ENCODE measurements at regions not wholly inside any gene's neighbourhood (a gene's known extent, or its start where the extent isn't known, plus 50 kb on each side); places are given as distances from the start of the nearest gene placed in this dataset.
"Not testable (repeated sequence)": the region's sequence is repeated elsewhere in the genome, so short reads cannot be mapped to it uniquely, and the experiment has no call there.

GRCh38 chrX:41009850-41010846 lies 75.1 kb upstream of the USP9X start:
- DNase-seq, result peak; percentile 46 to 52
- Mint-ChIP-seq H3K4me3 (peak overlapping the region; percentile 67 to 79), H3K36me3 (ENCODE audit: insufficient read depth in 2 of 2) (no peaks in the 10 kb centered on the region), H3K9me3 (no peaks in the 10 kb centered on the region), H3K4me1 (ENCODE audit: low read depth) (peaks cover 22% of the 10 kb centered on the region), H3K27ac (peak overlapping the region; percentile 72), H3K27me3 (ENCODE audit: low read depth) (peaks cover 46% of the 10 kb centered on the region)
- peak; percentile 70 to 85 for ATAC-seq (replicated peaks in 1 of 2)

DNA sequence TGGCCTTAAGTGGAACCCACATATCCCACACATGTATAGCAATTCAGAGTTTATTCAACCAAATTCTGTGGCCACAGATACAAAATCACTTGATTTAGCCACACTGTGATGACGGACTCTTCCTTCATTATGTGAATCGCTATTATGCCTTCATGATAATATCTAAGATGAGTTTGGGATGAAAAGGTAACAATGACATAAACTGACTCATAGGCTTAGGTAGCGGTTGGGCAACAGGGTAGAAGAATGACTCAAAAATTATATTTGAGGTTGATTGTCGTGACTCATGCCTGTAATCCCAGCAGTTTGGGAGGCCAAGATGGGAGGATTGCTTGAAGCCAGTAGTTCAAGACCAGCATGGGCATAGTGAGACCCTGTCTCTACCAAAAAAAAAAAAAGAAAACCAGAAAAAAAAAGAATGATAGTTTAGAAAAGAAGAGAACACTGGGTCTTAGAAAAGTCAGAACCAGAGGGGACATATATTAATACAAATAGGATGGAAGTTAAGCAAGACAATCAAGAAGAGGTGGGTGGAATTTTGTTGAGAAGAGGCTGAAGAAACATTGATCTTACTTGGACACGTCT lies 70.4 kb upstream of the USP9X start:
- peak overlapping the region; percentile 94 for H3K27ac Mint-ChIP-seq
- peaks cover 32% of the 10 kb centered on the region for H3K27me3 Mint-ChIP-seq (ENCODE audit: low read depth)
- ATAC-seq (replicated peaks in 1 of 2) (peak; percentile 76 to 82), DNase-seq (peak; percentile 16 to 35)
- H3K9me3 Mint-ChIP-seq, result no peaks in the 10 kb centered on the region
- H3K36me3 Mint-ChIP-seq (ENCODE audit: insufficient read depth in 2 of 2), result peaks cover 0 to 2% of the 10 kb centered on the region in 2 donors
- peaks cover 21% of the 10 kb centered on the region for H3K4me1 Mint-ChIP-seq (ENCODE audit: low read depth)
- H3K4me3 Mint-ChIP-seq, result peak overlapping the region in 1 of 2 donors; percentile 57

- H3K9me3 Mint-ChIP-seq; H3K4me3 Mint-ChIP-seq; H3K27ac Mint-ChIP-seq; H3K36me3 Mint-ChIP-seq (ENCODE audit: insufficient read depth in 2 of 2); ATAC-seq (replicated peaks in 1 of 2); DNase-seq: not testable (repeated sequence)
- Mint-ChIP-seq H3K4me1 (ENCODE audit: low read depth) (peaks cover 11% of the 10 kb centered on the region), H3K27me3 (ENCODE audit: low read depth) (peaks cover 15% of the 10 kb centered on the region)
Observed at GRCh38 chrX:41017785-41018184, 67.5 kb upstream of the USP9X start.

- H3K27me3 Mint-ChIP-seq (ENCODE audit: low read depth), result peaks cover 15% of the 10 kb centered on the region
Observed at GRCh38 chrX:41018391-41019040, 66.7 kb upstream of the USP9X start.

DNA sequence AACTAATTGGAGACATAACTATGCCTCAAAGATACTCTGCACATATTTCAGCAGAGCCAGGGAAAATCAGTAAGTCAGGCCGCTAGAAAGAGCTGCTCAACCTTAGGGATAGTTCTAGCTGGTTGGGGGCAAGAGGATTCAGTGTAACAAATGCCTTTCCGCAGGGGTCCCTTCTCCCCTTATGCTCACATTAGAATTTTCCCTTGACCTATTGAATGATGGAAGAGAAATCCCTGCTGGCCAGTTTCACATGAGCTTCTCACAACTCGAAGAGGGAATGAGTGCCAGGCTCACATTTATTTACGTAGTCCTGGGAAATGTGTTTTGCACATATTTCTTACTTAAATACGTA lies 66.2 kb upstream of the USP9X start:
- peaks cover 18% of the 10 kb centered on the region for H3K27me3 Mint-ChIP-seq (ENCODE audit: low read depth)
- no peak overlapping the region for H3K4me3 Mint-ChIP-seq
- no peak overlapping the region for H3K27ac Mint-ChIP-seq
- H3K9me3 Mint-ChIP-seq, result no peaks in the 10 kb centered on the region
- H3K4me1 Mint-ChIP-seq (ENCODE audit: low read depth), result peaks cover 11% of the 10 kb centered on the region
- no peak for DNase-seq
- H3K36me3 Mint-ChIP-seq (ENCODE audit: insufficient read depth in 2 of 2), result peaks cover under 1 to 2% of the 10 kb centered on the region in 2 donors
- ATAC-seq (replicated peaks in 1 of 2), result no peak

More at GRCh38 chrX:41018391-41019040, 66.7 kb upstream of the USP9X start:
- not testable (repeated sequence) for DNase-seq; H3K27ac Mint-ChIP-seq; ATAC-seq (replicated peaks in 1 of 2); H3K36me3 Mint-ChIP-seq (ENCODE audit: insufficient read depth in 2 of 2); H3K4me3 Mint-ChIP-seq; H3K9me3 Mint-ChIP-seq
- peaks cover 11% of the 10 kb centered on the region for H3K4me1 Mint-ChIP-seq (ENCODE audit: low read depth)

GRCh38 chrX:41022566-41022965 lies 62.7 kb upstream of the USP9X start:
- no peak for DNase-seq
- Mint-ChIP-seq H3K9me3 (no peaks in the 10 kb centered on the region), H3K4me1 (ENCODE audit: low read depth) (no peaks in the 10 kb centered on the region), H3K36me3 (ENCODE audit: insufficient read depth in 2 of 2) (peaks cover 0 to 1% of the 10 kb centered on the region in 2 donors), H3K4me3 (no peak overlapping the region), H3K27me3 (ENCODE audit: low read depth) (peaks cover 36% of the 10 kb centered on the region), H3K27ac (no peak overlapping the region)
- ATAC-seq (replicated peaks in 1 of 2), result no peak

- DNase-seq, result no peak
- Mint-ChIP-seq H3K4me1 (ENCODE audit: low read depth) (no peaks in the 10 kb centered on the region), H3K9me3 (no peaks in the 10 kb centered on the region), H3K36me3 (ENCODE audit: insufficient read depth in 2 of 2) (peaks cover 0 to 1% of the 10 kb centered on the region in 2 donors), H3K27ac (no peak overlapping the region), H3K4me3 (no peak overlapping the region), H3K27me3 (ENCODE audit: low read depth) (peaks cover 39% of the 10 kb centered on the region)
- no peak for ATAC-seq (replicated peaks in 1 of 2)
Observed at GRCh38 chrX:41023098-41023497, 62.1 kb upstream of the USP9X start.

DNA sequence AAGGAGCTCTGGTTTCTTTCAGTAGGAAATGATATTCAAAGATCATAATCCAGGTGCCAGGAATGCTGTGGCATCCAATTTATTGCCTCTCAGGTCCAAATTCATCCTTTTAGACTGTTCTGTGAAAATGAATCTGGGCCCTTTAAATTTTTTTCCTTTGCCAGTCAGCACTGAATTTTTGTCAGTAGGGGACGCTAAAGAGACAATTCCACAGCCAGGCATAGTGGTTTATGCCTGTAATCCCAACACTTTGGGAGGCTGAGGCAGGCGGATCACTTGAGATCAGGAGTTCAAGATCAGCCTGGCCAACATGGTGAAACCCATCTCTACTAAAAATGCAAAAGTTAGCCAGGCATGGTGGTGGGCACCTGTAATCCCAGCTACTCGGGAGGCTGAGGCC lies 60.9 kb upstream of the USP9X start:
- peaks cover 36% of the 10 kb centered on the region for H3K27me3 Mint-ChIP-seq (ENCODE audit: low read depth)
- not testable (repeated sequence) for DNase-seq; H3K4me1 Mint-ChIP-seq (ENCODE audit: low read depth); ATAC-seq (replicated peaks in 1 of 2); H3K4me3 Mint-ChIP-seq; H3K9me3 Mint-ChIP-seq; H3K27ac Mint-ChIP-seq; H3K36me3 Mint-ChIP-seq (ENCODE audit: insufficient read depth in 2 of 2)

DNA sequence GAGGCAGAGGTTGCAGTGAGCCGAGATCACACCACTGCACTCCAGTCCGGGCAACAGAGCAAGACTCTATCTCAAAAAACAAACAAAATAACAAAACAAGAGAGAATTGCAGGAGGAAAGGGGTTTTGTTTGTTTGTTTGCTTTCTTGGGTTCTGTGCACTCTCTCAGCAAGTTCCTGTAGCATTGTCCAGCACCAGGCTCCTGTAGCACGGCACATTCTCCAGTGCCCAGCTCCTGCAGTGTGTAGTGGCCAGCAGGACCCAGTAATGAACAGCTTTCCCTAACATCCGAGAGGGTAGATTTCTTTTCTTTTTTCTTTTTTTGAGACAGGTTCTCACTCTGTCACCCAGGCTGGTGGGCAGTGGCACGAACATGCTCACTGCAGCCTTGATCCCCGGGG lies 60.5 kb upstream of the USP9X start:
- peaks cover 0 to 1% of the 10 kb centered on the region in 2 donors for H3K36me3 Mint-ChIP-seq (ENCODE audit: insufficient read depth in 2 of 2)
- H3K27me3 Mint-ChIP-seq (ENCODE audit: low read depth), result peaks cover 34% of the 10 kb centered on the region
- H3K4me1 Mint-ChIP-seq (ENCODE audit: low read depth), result no peaks in the 10 kb centered on the region
- ATAC-seq (replicated peaks in 1 of 2) (no peak), DNase-seq (no peak)
- no peak overlapping the region for H3K27ac Mint-ChIP-seq
- H3K9me3 Mint-ChIP-seq, result no peaks in the 10 kb centered on the region
- no peak overlapping the region for H3K4me3 Mint-ChIP-seq

- ATAC-seq (replicated peaks in 1 of 2), result no peak
- no peak for DNase-seq
- no peak overlapping the region for H3K27ac Mint-ChIP-seq
- H3K36me3 Mint-ChIP-seq (ENCODE audit: insufficient read depth in 2 of 2), result peaks cover 0 to 1% of the 10 kb centered on the region in 2 donors
- no peak overlapping the region for H3K4me3 Mint-ChIP-seq
- H3K4me1 Mint-ChIP-seq (ENCODE audit: low read depth), result no peaks in the 10 kb centered on the region
- H3K27me3 Mint-ChIP-seq (ENCODE audit: low read depth), result peaks cover 38% of the 10 kb centered on the region
- H3K9me3 Mint-ChIP-seq, result no peaks in the 10 kb centered on the region
Observed at GRCh38 chrX:41025926-41026701, 59.1 kb upstream of the USP9X start.

DNA sequence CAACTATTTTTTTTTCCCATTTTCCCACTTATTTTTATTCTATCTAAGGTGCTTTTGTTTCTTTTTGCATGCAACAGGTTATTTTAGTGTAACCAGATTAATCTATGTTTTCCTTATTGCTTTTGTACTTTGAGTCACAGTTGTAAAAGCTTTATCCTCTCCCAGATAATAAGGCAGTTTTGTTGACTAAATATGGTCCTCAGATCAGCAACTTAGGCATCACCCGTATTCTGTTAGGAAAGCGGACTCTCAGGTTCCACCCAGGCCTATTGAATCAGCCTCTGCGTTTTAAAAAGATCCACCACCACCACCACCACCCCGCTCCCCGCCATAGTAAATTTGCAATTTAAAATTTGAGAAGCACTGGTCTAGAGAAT lies 58.6 kb upstream of the USP9X start:
- ATAC-seq (replicated peaks in 1 of 2), result no peak
- Mint-ChIP-seq H3K36me3 (ENCODE audit: insufficient read depth in 2 of 2) (peaks cover 0 to 1% of the 10 kb centered on the region in 2 donors), H3K27me3 (ENCODE audit: low read depth) (peaks cover 43% of the 10 kb centered on the region), H3K4me3 (no peak overlapping the region), H3K4me1 (ENCODE audit: low read depth) (no peaks in the 10 kb centered on the region), H3K9me3 (no peaks in the 10 kb centered on the region), H3K27ac (no peak overlapping the region)
- DNase-seq, result no peak

GRCh38 chrX:41029332-41029731 lies 55.9 kb upstream of the USP9X start:
- H3K4me1 Mint-ChIP-seq (ENCODE audit: low read depth), result no peaks in the 10 kb centered on the region
- no peaks in the 10 kb centered on the region for H3K36me3 Mint-ChIP-seq (ENCODE audit: insufficient read depth in 2 of 2)
- H3K27me3 Mint-ChIP-seq (ENCODE audit: low read depth), result peaks cover 46% of the 10 kb centered on the region
- no peak overlapping the region for H3K27ac Mint-ChIP-seq
- ATAC-seq (replicated peaks in 1 of 2) (no peak), DNase-seq (no peak)
- H3K9me3 Mint-ChIP-seq, result no peaks in the 10 kb centered on the region
- H3K4me3 Mint-ChIP-seq, result no peak overlapping the region

All from activated T-cell treated with anti-CD3 and anti-CD28 coated beads, Interleukin-2, amount 50 U/mL, for 72 hours (primary cell).